Globus pallidus (tissue), 1 donor: ENCODE measurements at regions not wholly inside any gene's neighbourhood (a gene's known extent, or its start where the extent isn't known, plus 50 kb on each side); places are given as distances from the start of the nearest gene placed in this dataset.
"Not testable (repeated sequence)": the region's sequence is repeated elsewhere in the genome, so short reads cannot be mapped to it uniquely, and the experiment has no call there.

Experiments
- DNase-seq: peaks from one replicate; pipeline ENCODE4 v3.0.0-alpha.2; 2015; ENCODE audit warnings: low spot score

DNA sequence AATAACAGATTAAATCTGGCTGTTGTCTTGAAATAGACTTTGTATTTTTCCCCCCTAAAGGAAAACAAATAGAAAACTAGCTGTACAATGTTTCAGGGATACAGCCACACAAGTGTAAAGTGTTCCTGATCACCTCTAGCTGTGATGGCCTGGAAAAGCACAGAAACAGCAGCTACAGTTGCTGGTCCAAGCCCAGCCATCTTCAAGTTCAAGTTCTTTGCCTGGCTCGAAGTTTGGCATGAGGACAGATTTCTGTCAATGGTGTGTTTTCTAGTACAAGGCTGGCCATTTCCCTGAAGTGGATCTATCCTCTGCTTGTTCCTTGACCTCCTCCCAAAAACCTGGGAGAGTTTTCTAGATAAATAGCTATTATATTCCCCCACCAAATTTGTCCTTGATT is 272.2 kb upstream of the ADRA1B start:
- no peak for DNase-seq

DNA sequence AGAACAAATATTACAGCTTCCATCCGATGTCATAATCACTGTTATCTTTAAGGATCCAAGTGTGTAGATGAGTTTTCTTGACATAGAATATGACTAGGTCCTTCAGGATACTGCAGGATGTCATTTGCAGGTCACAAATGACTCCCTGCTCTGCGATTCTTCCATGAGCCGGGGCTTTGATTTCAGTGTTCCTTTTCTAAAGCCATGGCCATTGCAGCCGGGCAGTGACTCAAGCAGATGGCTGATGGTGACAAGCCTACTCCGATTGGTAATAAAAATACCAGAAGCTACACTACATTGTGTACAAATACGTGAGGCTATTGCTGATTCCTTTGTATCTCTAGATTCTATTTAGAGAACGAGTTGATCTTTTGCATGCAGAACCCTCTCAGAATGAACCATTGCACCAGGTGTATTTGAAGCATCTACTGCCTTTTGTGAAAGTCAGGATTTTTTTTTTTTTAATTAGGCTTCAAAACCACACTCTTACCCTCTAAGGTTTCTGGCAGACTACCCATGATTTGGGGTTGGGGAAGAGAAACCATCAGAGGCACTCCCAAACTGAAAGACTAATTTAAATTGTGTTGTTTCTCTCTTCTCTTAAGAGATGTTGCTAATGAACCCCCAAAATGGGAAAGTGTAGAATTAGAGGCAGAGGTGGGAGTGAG is 271.0 kb upstream of the ADRA1B start:
- DNase-seq = no peak

DNA sequence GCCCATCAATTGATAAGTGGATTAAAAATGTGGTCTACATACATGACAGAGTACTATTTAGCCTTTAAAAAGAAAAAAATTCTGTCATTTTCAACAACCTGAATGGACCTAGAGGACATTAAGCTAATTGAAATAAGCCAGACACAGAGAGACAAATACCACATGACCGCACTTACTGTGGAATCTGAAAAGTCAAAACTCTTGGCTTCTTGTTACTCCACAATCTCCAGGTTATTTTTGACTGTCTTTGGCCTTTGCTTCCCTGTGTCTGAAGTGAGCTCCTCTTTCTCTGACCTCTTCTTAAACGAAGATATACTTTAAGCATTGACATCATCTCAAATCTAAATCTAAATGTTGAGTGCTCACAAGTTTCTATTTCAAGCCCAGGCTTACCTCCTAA is 265.5 kb upstream of the ADRA1B start:
- no peak for DNase-seq

DNA sequence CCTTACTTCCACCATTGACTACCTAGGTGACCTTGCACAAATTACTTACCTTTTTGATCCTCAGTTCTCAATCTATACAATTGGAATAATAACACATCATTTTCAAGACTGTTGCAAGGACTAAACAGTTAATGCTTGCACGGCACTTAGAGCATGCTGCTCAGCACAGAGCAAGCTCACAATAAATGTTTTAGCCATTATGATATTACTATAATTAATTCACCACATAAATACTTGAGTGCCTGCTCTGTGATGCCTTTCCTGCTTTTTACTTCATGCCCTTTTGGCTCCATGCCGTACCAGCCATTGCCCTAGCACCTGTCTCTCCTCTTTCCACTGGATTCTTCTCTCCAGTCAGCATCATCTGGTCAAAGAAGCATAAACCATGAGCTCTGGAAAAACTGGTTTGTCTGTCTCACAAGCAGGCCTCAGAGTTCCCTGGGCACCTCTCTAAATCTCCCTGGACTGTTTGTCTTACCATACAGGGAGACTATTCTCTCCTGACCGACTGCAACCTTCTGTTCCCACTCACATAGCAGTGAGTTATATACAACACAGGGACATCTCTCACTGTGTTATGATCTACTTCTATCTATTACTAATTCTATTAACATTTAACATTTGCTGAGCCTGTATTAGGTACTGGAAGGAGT is 260.4 kb upstream of the ADRA1B start:
- no peak for DNase-seq

DNA sequence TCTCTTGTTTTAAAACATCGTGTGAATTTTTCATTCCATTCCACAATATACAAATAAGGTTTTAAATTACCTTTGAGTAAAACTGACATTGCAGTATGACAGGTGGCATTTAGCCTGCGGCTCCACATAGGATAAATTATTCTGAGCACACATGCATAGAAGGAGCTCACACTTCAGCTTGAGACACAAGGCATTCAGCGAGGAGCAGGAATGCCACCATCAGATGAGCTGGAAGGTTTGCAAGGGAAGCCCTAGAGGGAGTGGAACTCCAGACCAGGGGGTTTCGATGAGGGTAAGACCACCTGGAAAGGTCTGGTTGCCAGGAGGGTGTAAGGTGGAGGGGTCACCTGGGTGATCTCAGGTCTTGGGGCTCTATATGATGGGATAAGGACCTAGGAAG is 259.0 kb upstream of the ADRA1B start:
- DNase-seq = no peak

DNA sequence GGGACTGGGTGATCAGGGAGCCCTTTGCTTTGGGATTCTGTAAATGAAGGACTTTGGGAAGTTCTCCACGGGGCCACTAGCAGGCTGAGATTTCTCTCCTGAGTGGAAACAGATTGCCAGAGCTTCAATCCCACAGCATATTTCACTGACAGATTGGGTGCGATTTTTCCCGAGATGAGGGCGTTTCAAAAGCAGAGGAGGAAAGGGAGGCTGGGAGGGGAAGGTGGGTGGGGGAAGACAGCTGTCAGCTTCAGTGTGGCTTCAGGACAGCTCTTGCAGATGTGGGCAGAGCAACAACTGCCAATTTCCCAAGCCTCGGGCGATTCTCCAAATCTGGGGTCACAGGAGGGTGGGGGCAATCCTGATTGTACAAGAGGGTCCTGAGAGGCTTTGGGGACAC is 258.5 kb upstream of the ADRA1B start:
- no peak for DNase-seq

DNA sequence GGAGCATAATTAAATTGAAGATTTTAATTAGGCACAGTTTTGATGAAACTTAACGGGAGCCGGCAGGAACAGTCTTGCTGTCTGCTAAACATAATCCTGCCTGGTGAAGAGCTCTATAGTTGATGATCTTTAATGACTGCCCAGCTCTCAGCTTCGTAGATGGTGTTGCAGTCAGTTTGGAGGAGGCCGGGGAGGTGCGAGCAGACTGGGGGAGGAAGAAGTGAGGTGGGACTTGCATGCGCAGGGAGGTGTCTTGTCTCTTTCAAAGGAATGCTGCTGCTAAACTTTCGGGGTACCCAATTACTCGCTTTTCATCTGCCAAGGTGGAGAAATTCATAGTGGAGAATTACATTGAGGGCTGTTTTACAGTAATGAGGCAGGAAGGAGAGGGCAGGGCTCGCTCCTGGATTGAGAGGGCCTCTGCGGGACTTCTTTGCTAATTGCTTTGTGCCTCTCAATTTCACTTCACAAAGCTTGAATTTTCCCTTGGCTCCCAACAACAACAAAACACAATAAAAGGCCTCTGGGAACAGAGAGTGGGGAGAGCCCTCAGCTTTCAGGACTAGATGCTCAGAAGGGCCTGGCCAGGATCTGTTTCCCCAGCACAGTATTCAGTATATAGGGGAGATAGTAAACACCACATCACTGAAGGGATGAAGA is 257.9 kb upstream of the ADRA1B start:
- DNase-seq = no peak

DNA sequence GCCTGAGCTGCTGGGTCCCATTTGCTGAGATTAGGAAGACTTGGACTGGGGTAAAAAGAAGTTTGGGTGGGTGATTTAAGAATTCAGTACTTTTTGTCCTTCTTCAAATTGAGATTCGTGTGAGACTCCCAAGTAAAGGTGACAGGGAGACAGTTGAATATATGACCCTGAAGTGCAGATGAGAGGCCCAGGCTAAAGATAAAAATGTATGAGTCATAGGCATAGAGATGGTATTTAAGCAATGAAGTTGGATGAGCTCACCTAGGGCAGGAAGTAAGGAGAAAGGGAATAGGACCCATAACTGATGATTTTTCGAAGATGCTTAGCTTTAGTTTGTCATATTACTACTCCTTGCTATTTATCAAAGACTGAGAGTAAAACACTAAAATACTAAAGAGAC is 255.9 kb upstream of the ADRA1B start:
- DNase-seq = no peak

DNA sequence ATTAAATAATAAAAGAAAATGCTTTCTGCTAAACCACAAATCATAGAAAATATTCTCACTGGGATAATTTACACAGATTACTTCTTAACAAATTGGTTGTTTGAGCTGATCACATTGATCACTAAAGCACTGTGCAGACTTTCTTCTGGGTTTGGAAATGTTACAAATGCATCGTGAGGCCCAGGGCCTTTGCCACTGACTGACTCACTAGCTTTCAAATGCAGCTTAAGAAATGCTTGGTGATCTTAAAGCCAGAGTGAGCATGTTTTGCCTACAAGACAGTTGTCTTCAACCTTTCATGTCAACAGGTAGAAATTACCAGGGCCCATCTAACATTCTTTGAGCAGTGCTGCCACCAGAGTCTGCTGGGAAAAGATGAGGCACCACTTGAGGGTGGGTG is 252.3 kb upstream of the ADRA1B start:
- DNase-seq = no peak

DNA sequence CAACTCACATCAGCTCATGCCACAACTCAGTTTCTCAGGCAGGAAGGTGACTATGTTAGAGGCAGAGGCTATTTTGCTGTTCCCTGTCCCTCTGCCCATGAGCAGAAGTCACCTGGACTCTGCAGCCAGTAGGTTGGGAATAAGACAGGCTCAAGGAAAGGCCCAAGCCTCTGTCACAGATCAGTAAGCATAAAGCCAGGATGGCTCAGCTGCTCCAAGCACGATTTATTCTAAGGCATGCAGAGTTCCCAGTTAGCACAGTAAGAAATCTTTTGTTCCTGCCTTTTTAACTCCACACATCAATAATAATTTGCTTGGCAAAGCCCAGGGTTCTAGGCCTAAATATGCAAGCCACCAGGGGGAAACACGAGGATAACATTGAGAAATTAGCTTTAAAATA is 249.0 kb upstream of the ADRA1B start:
- DNase-seq = no peak

DNA sequence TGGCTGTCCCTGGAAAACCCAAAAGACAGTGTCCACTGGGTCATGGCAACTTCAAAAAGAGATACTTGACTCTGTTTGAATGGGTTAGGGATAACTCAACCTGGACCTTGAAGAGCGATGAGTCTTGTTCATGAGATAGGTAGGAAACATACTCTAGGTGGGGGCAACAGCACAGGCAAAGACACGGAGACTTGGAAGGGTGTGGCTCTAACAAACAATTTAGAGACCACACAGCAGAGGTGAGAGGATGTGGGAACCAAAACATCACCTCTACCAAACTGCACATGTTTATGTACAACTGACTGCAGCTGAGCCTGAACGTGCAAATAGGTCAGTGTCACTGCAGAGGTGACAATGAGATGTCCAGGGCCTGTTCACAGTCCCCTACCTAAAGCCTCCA is 247.7 kb upstream of the ADRA1B start:
- no peak for DNase-seq

DNA sequence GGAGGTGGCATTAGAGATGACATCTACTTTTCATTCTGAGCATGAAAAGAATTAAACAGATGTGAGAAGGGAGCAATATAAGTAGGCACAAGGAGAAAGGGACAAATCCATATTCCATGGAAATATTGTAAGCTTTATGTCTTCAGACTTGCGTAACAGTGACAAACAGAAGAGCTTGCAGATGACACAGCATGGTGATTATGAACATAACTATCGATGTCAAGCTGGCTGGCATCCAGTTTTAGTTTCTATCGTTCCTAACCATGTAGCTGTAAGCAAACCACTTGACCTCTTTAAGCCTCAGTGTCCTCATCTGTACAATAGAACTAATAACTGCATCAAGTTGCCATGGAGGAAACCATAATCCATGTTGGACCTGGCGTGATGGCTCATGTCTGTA is 246.7 kb upstream of the ADRA1B start:
- DNase-seq = no peak

DNA sequence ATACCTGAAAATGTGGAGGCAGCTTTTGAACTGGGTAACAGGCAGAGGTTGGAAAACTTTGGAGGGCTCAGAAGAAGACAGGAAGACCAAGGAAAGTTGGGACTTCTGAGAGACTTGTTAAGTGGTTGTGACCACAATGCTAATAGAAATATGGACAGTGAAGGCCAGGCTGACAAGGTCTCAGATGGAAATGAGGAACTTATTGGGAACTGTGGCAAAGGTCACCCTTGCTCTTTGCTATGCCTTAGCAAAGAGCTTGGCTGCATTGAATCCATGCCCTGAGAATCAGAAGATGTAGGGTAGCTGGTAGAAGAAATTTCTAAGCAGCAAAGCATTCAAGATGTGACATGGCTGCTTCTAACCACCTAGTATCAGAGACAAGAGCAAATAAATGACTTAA is 244.4 kb upstream of the ADRA1B start:
- no peak for DNase-seq

DNA sequence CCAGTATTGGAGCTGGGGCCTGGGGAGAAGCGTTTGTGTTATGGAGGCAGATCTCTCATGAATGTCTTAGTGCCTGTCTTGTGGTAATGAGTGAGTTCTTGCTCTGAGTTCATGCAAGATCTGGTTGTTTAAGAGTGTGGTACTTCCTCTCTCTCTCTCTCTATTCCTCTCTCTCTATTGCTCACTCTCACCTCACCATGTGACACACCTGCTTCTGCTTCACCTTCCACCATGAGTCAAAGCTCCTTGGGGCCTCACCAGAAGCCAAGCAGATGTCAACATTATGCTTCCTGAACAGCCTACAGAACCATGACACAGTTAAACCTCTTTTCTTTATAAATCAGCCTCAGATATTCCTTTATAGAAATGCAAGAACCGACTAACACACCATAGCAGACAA is 242.7 kb upstream of the ADRA1B start:
- no peak for DNase-seq

DNA sequence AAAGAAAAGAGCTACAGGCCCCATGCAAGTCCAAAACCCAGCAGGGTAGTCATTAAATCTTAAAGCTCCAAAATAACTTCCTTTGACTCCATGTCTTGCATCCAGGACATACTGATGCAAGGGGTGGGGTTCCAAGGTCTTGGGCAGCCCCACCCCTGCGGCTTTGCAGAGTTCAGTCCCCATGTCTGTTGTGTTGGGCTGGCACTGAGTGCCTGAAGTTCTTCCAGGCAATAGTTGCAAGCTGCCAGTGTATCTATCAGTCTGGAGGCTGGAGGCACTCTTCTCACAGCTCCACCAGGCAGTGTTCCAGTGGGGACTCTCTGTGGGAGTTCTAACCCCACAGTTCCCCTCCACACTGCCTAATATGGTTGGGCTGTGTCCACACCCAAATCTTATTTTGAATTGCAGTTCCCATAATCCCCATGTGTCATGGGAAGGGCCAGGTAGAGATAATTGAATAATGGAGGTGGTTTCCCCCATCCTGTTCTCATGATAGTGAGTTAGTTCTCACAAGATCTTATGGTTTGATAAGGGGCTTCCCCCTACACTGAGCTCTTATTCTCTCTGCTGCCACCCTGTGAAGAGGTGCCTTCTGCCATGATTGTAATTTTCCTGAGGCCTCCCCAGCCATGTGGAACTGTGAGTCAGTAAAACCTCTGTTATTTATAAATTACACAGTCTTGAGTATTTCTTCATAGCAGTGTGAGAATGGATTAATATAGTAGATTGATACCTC is 237.5 kb upstream of the ADRA1B start:
- DNase-seq = no peak

DNA sequence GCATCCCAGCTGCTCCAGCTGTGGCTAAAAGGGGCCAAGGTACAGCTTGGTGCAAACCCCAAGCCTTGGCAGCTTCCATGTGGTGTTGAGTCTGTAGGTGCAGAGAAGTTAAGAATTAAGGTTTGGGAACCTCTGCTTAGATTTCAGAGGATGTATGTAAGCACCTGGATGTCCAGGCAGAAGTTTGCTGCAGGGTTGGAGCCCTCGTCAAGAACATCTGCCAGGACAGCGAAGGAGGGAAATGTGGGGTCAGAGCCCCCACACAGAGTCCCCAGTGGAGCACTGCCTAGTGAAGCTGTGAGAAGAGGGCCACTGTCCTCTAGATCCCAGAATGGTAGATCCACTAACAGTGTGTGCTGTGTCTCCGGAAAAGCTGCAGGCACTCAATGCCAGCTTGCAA is 236.2 kb upstream of the ADRA1B start:
- DNase-seq = no peak

DNA sequence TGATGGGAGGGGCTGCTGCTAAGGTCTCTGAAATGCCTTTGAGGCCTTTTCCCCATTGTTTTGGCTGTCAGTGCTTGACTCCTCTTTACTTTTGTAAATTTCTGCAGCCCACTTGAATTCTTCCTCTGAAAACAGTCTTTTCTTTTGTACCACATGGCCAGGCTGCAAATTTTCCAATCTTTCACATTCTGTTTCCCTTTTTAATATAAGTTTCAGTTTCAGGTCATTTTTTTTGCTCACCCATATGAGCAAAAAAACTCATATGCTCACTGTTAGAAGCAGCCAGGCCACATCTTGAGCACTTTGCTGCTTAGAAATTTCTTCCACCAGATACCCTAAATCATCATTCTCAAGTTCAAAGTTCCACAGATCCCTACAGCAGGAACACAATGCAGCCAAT is 234.6 kb upstream of the ADRA1B start:
- DNase-seq = no peak

DNA sequence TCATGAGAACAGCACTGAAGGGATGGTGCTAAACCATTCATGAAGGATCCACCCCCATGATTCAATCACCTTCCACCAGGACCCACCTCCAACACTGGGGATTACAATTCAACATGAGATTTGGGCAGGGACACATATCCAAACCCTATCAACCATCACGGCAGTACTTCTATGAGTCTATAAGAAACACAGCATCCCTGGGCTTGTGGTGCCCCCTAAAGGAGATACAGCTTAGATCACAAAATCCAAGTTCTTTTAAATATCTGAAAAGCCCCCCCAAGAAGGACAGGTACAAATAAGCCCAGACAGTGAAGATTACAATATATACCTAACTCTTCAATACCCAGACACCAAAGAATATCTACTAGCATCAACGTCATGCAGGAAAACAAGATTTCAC is 233.7 kb upstream of the ADRA1B start:
- DNase-seq = no peak

DNA sequence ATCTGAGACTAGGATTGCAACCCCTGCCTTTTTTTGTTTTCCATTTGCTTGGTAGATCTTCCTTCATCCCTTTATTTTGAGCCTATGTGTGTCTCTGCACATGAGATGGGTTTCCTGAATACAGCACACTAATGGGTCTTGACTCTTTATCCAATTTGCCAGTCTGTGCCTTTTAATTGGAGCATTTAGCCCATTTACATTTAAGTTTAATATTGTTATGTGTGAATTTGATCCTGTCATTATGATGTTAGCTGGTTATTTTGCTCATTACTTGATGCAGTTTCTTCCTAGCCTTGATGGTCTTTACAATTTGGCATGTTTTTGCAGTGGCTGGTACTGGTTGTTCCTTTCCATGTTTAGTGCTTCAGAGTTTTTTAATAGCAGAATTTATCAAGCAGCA is 228.4 kb upstream of the ADRA1B start:
- not testable (repeated sequence) for DNase-seq

DNA sequence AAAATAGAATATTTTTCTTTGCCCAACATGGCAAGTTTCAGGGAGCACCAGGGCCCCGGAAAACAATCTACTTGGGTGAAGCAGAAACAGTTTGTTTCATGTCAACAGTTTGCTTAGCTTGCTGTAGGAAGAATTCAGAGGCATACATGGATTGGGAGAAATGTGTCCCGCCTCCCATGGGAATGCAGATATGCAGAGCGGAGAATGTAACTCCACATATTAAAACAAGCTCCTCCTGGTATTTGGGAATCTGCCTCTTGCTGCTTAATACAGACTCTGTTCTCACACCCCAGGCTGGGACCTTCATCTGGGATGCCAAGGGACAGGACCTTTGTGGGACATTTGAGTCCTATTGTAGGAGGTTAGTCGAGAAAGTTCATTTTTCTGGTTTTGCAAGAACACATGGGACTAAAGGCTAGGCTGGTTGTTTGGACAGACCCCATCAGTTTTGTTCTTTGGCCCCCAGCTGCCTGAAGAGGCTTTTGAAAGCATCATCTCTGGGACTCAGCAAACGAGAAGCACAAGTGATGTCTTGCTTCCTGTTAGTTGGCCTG is 220.5 kb upstream of the ADRA1B start:
- DNase-seq = no peak

DNA sequence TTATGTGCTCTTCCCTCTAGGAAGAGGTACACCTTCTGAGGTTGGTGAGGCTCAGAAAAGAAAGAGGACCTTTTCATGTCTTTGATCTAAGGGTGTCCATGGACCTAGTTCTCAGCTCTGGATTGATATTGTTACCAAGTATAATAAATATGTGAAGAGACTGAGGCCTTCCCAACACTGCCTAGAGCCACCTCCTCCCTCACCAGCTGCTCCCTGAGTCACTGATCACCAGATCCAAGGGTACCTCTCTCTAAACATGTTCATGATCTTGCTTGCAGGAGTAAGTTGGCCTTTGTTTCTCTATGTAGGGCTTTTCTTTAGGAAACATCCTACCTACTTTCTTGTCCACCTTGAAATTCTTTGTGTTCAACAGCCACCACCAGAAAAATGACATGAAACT is 218.8 kb upstream of the ADRA1B start:
- no peak for DNase-seq

DNA sequence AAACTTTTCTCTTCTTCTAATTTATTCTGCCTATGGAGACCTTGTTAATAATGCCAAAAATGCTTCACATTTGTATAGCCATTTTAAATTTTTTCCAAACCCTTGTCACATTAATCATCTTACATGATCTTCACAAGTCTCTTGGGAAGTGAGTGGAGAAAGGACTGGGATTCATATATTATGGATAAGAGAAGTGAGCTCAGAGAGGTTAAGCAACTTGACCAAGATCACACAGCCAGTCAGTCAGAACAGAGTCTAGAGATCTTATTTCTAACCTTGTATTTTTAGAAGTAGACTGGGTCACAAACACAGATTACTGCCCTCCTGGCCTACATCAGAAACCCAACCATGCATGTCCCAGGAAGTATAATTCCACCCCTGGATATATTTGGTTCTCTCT is 218.0 kb upstream of the ADRA1B start:
- no peak for DNase-seq

DNA sequence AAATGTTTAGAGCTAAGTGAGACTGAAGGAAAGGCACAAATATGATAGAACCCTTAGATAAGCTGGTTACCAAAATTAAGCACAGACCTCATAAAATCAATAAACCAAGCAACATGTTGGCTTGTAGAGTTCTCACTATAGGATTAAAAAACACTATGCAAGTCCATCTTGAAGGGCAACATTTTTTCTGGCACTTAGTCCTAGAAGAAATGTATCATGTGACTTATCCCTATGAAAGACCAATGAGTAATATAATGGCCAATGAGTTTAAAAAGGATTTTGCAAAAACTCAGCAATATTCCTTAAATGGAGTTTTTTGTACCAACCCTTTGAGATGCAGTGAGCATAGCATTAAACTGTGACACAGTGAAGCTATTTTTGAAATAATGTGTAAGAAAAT is 216.3 kb upstream of the ADRA1B start:
- DNase-seq = no peak
